H1 (cell line): ENCODE measurements at regions not wholly inside any gene's neighbourhood (a gene's known extent, or its start where the extent isn't known, plus 50 kb on each side); places are given as distances from the start of the nearest gene placed in this dataset.

ENCODE experiments used
- CTCF ChIA-PET: fragments of 300-600 bp; sonication (Branson Sonifier 250); formaldehyde crosslinking; loops from one replicate; lab custom pipeline; 2021; ENCODE audit not compliant: partially characterized antibody; lab: Charles Lee
- POLR2A ChIA-PET: fragments of 300-600 bp; sonication (Branson Sonifier 250); formaldehyde crosslinking; loops from one replicate; lab custom pipeline; 2021; ENCODE audit warnings: inconsistent platforms; ENCODE audit not compliant: partially characterized antibody; lab: Charles Lee
- DNase-seq, 2 experiments: peaks; one replicate each; pipeline versions ENCODE4 v3.0.0 to v3.0.0-alpha.2; 2010 to 2022; ENCODE audit warnings: low spot score in 2 of 2, low read depth in 1 of 2, mixed read lengths in 1 of 2
- FAIRE-seq: peaks from 2 replicates; lab custom pipeline; 2011; peaks lifted over from hg19 to GRCh38; lab: Jason Lieb, UNC
- H2AFZ ChIP-seq: 2 replicates; pipeline ENCODE4 v1.8.1; 2012; ENCODE audit warnings: low read length, inconsistent platforms
- H2AK5ac ChIP-seq: 2 replicates; pipeline ENCODE4 v1.6.1; 2013; ENCODE audit warnings: low read depth, low read length
- H2BK120ac ChIP-seq: replicated peaks from 2 replicates; pipeline ENCODE3; 2013; ENCODE audit warnings: low read depth, low read length, inconsistent platforms
- H2BK12ac ChIP-seq: 2 replicates; pipeline ENCODE4 v1.6.1; 2013; ENCODE audit warnings: low read depth, low read length
- H2BK15ac ChIP-seq: 2 replicates; pipeline ENCODE4 v1.6.1; 2013; ENCODE audit warnings: low read length
- H2BK20ac ChIP-seq: 2 replicates; pipeline ENCODE4 v1.6.1; 2013; ENCODE audit warnings: low read length
- H2BK5ac ChIP-seq: 2 replicates; pipeline ENCODE4 v1.6.1; 2013; ENCODE audit warnings: low read depth, low read length
- H3K14ac ChIP-seq: 2 replicates; pipeline ENCODE4 v1.6.1; 2013; ENCODE audit warnings: inconsistent platforms; ENCODE audit not compliant: insufficient read length
- H3K18ac ChIP-seq: 2 replicates; pipeline ENCODE4 v1.6.1; 2013; ENCODE audit warnings: low read length; ENCODE audit errors: extremely low read depth
- H3K23ac ChIP-seq: 2 replicates; pipeline ENCODE4 v1.6.1; 2013; ENCODE audit warnings: inconsistent platforms; ENCODE audit not compliant: insufficient read length
- H3K23me2 ChIP-seq: 2 replicates; pipeline ENCODE4 v1.6.1; 2013; ENCODE audit warnings: low read depth, low read length
- H3K27ac ChIP-seq: 2 replicates; pipeline ENCODE4 v1.6.1; 2011; ENCODE audit warnings: low read depth, low read length, inconsistent platforms
- H3K27me3 ChIP-seq, 4 experiments: replicated peaks in 1 of 4; 1 replicate in 1 of 4; 2 replicates in 3 of 4; pipeline versions ENCODE4 v1.6.1 to v1.8.1; 2011 to 2013; ENCODE audit warnings: low read length in 3 of 4, mild to moderate bottlenecking in 3 of 4, inconsistent platforms in 2 of 4, mixed read lengths in 2 of 4, moderate library complexity in 1 of 4; ENCODE audit not compliant: control insufficient read depth in 3 of 4, insufficient read depth in 3 of 4; ENCODE audit errors: extremely low read depth in 1 of 4
- H3K36me3 ChIP-seq, 4 experiments: 2 replicates each; pipeline versions ENCODE4 v1.6.1 to v1.8.1; 2011 to 2013; ENCODE audit warnings: mild to moderate bottlenecking in 4 of 4, low read length in 3 of 4, moderate library complexity in 2 of 4, control low read depth in 1 of 4, inconsistent platforms in 1 of 4; ENCODE audit not compliant: insufficient read depth in 4 of 4, control insufficient read depth in 2 of 4
- H3K4ac ChIP-seq: replicated peaks from 2 replicates; pipeline ENCODE3; 2013; ENCODE audit warnings: low read length, low read depth, mixed read lengths, inconsistent platforms; ENCODE audit not compliant: insufficient read length
- H3K4me1 ChIP-seq, 4 experiments: replicated peaks in 1 of 4; 1 replicate in 1 of 4; 2 replicates in 3 of 4; pipeline versions ENCODE4 v1.6.1 to v1.8.1; 2011 to 2013; ENCODE audit warnings: low read length in 3 of 4, inconsistent platforms in 2 of 4, mixed read lengths in 1 of 4; ENCODE audit not compliant: insufficient read depth in 4 of 4, control insufficient read depth in 3 of 4
- H3K4me2 ChIP-seq, 2 experiments: 2 replicates each; pipeline versions ENCODE4 v1.6.1 to v1.8.1; 2011 to 2013; ENCODE audit warnings: low read depth in 2 of 2, low read length in 2 of 2, control low read depth in 1 of 2, inconsistent platforms in 1 of 2, mild to moderate bottlenecking in 1 of 2; ENCODE audit not compliant: insufficient read depth in 1 of 2
- H3K4me3 ChIP-seq, 4 experiments: fragments of 200-600, 300-600 bp in 1 of 4; sonication (generic), shearing (Covaris generic), sonication (Bioruptor Twin) in 1 of 4; 2 replicates each; pipeline versions ENCODE4 v1.5.1 to v1.8.1; 2011 to 2016; ENCODE audit warnings: low read length in 4 of 4, low read depth in 3 of 4, control low read depth in 2 of 4, inconsistent platforms in 2 of 4, mild to moderate bottlenecking in 2 of 4, mixed read lengths in 1 of 4, moderate library complexity in 1 of 4; ENCODE audit not compliant: insufficient read depth in 2 of 4; ENCODE audit errors: extremely low read depth in 1 of 4
- H3K56ac ChIP-seq: replicated peaks from 2 replicates; pipeline ENCODE3; 2013; ENCODE audit warnings: low read depth, mild to moderate bottlenecking, mixed read lengths, low read length, inconsistent platforms; ENCODE audit not compliant: insufficient read length
- H3K79me1 ChIP-seq: 2 replicates; pipeline ENCODE4 v1.6.1; 2013; ENCODE audit warnings: low read depth, low read length, control low read depth
- H3K79me2 ChIP-seq, 2 experiments: 2 replicates each; pipeline versions ENCODE4 v1.6.1 to v1.8.1; 2012 to 2013; ENCODE audit warnings: low read length in 2 of 2, mild to moderate bottlenecking in 2 of 2, inconsistent platforms in 1 of 2; ENCODE audit not compliant: insufficient read depth in 2 of 2, control insufficient read depth in 1 of 2
- H3K9ac ChIP-seq, 4 experiments: replicated peaks in 1 of 4; 1 replicate in 1 of 4; 2 replicates in 3 of 4; pipeline versions ENCODE4 v1.6.1 to v1.8.1; 2011 to 2013; ENCODE audit warnings: low read depth in 3 of 4, low read length in 3 of 4, control low read depth in 2 of 4, mild to moderate bottlenecking in 2 of 4, moderate library complexity in 2 of 4, inconsistent platforms in 1 of 4; ENCODE audit errors: extremely low read depth in 1 of 4
- H3K9me3 ChIP-seq, 2 experiments: 2 replicates each; pipeline versions ENCODE4 v1.6.1 to v1.8.1; 2012 to 2013; ENCODE audit warnings: mild to moderate bottlenecking in 2 of 2, moderate library complexity in 2 of 2, control low read depth in 1 of 2, inconsistent platforms in 1 of 2, low read depth in 1 of 2, low read length in 1 of 2, mixed read lengths in 1 of 2; ENCODE audit not compliant: insufficient read depth in 2 of 2
- H4K20me1 ChIP-seq, 2 experiments: replicated peaks in 1 of 2; 2 replicates each; pipeline versions ENCODE3 to v1.8.1; 2011 to 2013; ENCODE audit warnings: inconsistent platforms in 2 of 2, low read length in 2 of 2, mild to moderate bottlenecking in 1 of 2; ENCODE audit not compliant: insufficient read depth in 2 of 2, control insufficient read depth in 1 of 2
- H4K5ac ChIP-seq: 2 replicates; pipeline ENCODE4 v1.6.1; 2013; ENCODE audit warnings: low read length, low read depth, mixed read lengths, inconsistent platforms; ENCODE audit not compliant: insufficient read length
- H4K8ac ChIP-seq: 2 replicates; pipeline ENCODE4 v1.8.0; 2013; ENCODE audit warnings: mild to moderate bottlenecking, moderate library complexity, low read length, inconsistent platforms; ENCODE audit not compliant: insufficient read depth; ENCODE audit errors: extremely low read depth
- H4K91ac ChIP-seq: replicated peaks from 2 replicates; pipeline ENCODE3; 2013; ENCODE audit warnings: low read length, mixed read lengths, inconsistent platforms; ENCODE audit not compliant: insufficient read length
- ASH2L ChIP-seq: fragments of 200-600, 300-600 bp; sonication (generic); IDR thresholded peaks from one replicate; pipeline ENCODE4 v1.7.1; 2017; ENCODE audit warnings: low read length
- BACH1 ChIP-seq: IDR thresholded peaks from 2 replicates; pipeline ENCODE4 v1.6.1; 2012; ENCODE audit warnings: low read length, improper control_type of control experiment
- CBX5 ChIP-seq: fragments of 300-800, 300-1000 bp; sonication (generic); IDR thresholded peaks from 2 replicates; pipeline ENCODE4 v1.7.1; 2016; ENCODE audit warnings: antibody characterized with exemption, low read length, low read depth
- E2F6 ChIP-seq: IDR thresholded peaks from 2 replicates; pipeline ENCODE4 v1.6.1; 2012; ENCODE audit warnings: inconsistent platforms
- EZH2 ChIP-seq: fragments of 200-600 bp; sonication (generic); IDR thresholded peaks from 2 replicates; pipeline ENCODE4 v1.7.1; 2012; ENCODE audit warnings: low read depth, mild to moderate bottlenecking, moderate library complexity, low read length, inconsistent platforms; ENCODE audit not compliant: severe bottlenecking
- JUN ChIP-seq: IDR thresholded peaks from 2 replicates; pipeline ENCODE4 v1.6.1; 2011; ENCODE audit warnings: low read depth, mild to moderate bottlenecking, improper control_type of control experiment, low read length
- JUND ChIP-seq: IDR thresholded peaks from 2 replicates; pipeline ENCODE4 v1.6.1; 2011; ENCODE audit warnings: mild to moderate bottlenecking, improper control_type of control experiment, low read length
- NANOG ChIP-seq: IDR thresholded peaks from 2 replicates; pipeline ENCODE4 v1.6.1; 2011; ENCODE audit warnings: low read length, low read depth, mild to moderate bottlenecking, inconsistent platforms; ENCODE audit not compliant: insufficient read depth, poor library complexity, severe bottlenecking
- RAD21 ChIP-seq, 2 experiments: IDR thresholded peaks in 1 of 2; conservative IDR thresholded peaks in 1 of 2; 2 replicates each; pipeline ENCODE4 v1.6.1; 2011; ENCODE audit warnings: low read depth in 2 of 2, low read length in 2 of 2, improper control_type of control experiment in 1 of 2, inconsistent platforms in 1 of 2, mild to moderate bottlenecking in 1 of 2, moderate library complexity in 1 of 2
- SP1 ChIP-seq: IDR thresholded peaks from 2 replicates; pipeline ENCODE4 v1.6.1; 2011; ENCODE audit warnings: low read depth, low read length
- YY1 ChIP-seq: IDR thresholded peaks from 2 replicates; pipeline ENCODE4 v1.6.1; 2011; ENCODE audit warnings: low read depth, mild to moderate bottlenecking, low read length
- TF ChIP-seq, protein P1 (sequence below): IDR thresholded peaks from 2 replicates; pipeline ENCODE4 v1.6.1; 2012; ENCODE audit warnings: inconsistent platforms

DNA sequence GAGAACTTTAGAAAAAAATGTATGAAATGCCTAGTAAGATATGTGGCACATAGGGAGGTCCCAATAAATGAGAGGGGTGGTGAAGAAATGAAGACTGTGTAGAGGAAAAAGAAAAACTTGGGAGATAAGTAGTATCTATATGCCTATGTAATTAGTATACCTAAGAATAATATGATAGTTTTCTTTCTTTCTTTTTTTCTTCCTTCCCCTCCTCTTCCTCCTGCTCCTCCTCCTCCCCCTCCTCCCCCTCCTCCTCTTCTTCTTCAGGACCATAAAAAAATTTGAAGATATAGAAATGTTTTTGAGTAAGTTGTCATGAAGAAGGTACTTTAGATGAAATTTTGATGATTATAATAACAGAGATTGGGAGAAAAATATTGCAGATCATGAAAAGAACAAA lies 857.4 kb downstream of the MAT2B start:
- Histone ChIP-seq H3K4me2 (no peak overlapping the region), H2BK20ac (no peak overlapping the region), H3K23me2 (no peaks in the 10 kb centered on the region), H2BK12ac (no peak overlapping the region), H4K8ac (no peak overlapping the region), H3K79me1 (no peaks in the 10 kb centered on the region), H3K4me3 (no peak overlapping the region), H3K27me3 (no peaks in the 10 kb centered on the region), H2BK15ac (no peak overlapping the region), H3K9me3 (no peaks in the 10 kb centered on the region), H3K56ac (no peak overlapping the region), H2BK5ac (no peak overlapping the region), H3K79me2 (no peaks in the 10 kb centered on the region), H4K5ac (no peak overlapping the region), H4K91ac (no peak overlapping the region), H3K18ac (no peak overlapping the region), H3K27ac (no peak overlapping the region), H3K9ac (no peak overlapping the region), H2BK120ac (no peak overlapping the region), H3K36me3 (no peaks in the 10 kb centered on the region), H3K23ac (no peak overlapping the region), H2AK5ac (no peak overlapping the region), H3K14ac (no peak overlapping the region), H4K20me1 (no peaks in the 10 kb centered on the region), H3K4ac (no peak overlapping the region), H3K4me1 (no peaks in the 10 kb centered on the region), H2AFZ (no peak overlapping the region)
- CTCF ChIA-PET, result no interaction called here
- DNase-seq (no peak), FAIRE-seq (no peak)
- TF ChIP-seq E2F6 (no peak), SP1 (no peak), RAD21 (IDR thresholded peaks at IDR 0.05 in 1 of 2, conservative IDR thresholded peaks at IDR 0.05 in 1 of 2; ENCODE audit: low read depth in 2 of 2, low read length in 2 of 2) (no peak), ASH2L (no peak), YY1 (no peak), JUN (no peak), BACH1 (no peak), JUND (no peak), NANOG (no peak), CBX5 (no peak), EZH2 (no peak)
- TF ChIP-seq, protein P1, sequence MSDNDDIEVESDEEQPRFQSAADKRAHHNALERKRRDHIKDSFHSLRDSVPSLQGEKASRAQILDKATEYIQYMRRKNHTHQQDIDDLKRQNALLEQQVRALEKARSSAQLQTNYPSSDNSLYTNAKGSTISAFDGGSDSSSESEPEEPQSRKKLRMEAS, result no peak
- POLR2A ChIA-PET, result no interaction called here
